Fibroblast of skin of back (primary cell): ENCODE measurements at regions not wholly inside any gene's neighbourhood (a gene's known extent, or its start where the extent isn't known, plus 50 kb on each side); places are given as distances from the start of the nearest gene placed in this dataset.

ENCODE experiments used
- DNase-seq: peaks from one replicate; pipeline ENCODE4 v3.0.0-alpha.2; 2013

DNA sequence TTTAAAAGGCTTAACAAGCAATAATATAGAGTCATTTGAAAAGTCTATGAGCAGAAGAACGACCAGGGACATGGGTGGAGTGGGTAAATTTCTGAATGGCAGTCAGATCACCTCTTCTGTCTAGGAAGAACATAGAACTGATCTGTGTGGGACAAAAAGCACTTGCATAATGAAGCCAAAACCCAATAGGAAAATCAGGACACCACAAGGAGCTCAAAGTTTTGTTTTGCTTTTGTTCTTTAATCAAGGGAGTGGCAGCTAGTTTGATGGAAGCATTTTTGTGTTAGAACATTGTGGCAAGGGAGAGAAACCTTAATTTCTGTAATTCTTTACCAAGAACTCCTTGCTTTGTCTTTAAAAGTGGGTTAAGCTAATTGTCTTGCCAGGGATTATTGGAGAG, 240.2 kb upstream of the TANK start:
- DNase-seq, result no peak

DNA sequence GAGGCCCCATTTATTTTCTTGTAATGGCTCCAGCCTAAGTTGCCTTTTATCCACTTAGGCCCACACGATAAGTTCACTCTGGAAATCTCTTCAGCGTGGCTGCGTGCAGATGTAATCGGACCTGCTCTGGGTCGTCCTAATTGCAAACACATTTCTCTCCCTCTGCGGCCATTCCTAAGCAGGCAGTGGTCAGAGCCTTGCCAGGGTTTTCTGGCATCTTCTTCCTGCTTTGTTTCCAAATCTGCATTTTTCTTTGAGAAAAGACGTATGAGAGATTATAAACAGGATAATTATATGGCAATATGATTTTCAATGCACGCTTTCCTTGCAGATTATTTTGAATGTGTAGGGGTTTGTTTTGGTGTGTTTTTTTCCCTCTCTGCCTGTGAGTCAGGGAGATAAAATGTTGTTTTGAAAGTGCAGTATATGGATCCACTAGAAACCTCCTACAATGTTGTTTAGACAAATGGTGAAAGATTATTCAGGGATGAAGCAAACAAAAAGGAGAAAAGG, 239.4 kb upstream of the TANK start:
- peak; percentile 87 for DNase-seq

- no peak for DNase-seq
These were observed 238.8 kb upstream of the TANK start for GRCh38 chr2:160921386-160921964.

GRCh38 chr2:160924936-160925353, 235.3 kb upstream of the TANK start:
- no peak for DNase-seq

GRCh38 chr2:160925956-160926355, 234.3 kb upstream of the TANK start:
- DNase-seq, result no peak

- DNase-seq, result no peak
These were observed 232.9 kb upstream of the TANK start for GRCh38 chr2:160927324-160927723.

DNA sequence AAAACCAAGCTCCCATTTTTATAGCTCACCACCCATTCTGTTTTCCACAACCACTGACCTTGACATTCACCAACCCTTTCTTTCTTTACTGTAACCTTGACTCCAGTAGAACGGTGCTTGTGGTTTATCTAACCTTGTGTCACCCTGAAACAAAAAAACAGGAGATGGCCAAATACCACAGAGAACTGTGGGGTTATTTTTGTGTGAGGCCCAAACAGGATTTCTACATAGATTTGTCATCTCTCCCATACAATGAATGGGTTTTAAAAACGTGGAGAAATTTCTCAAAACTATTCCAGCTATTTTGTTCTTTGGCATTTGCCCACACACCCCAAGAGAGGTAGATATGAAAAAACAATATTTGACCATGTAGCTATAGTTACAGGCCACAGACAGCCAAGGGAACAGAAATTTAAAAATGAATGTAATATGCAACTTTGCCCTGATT, 231.3 kb upstream of the TANK start:
- peak; percentile 82 for DNase-seq

- DNase-seq, result no peak
These were observed 228.7 kb upstream of the TANK start for GRCh38 chr2:160931531-160931930.

GRCh38 chr2:160932960-160933359, 227.3 kb upstream of the TANK start:
- DNase-seq, result peak; percentile 31

GRCh38 chr2:160934263-160934662, 226.0 kb upstream of the TANK start:
- no peak for DNase-seq

- no peak for DNase-seq
These were observed 225.2 kb upstream of the TANK start for GRCh38 chr2:160934991-160935390.

DNA sequence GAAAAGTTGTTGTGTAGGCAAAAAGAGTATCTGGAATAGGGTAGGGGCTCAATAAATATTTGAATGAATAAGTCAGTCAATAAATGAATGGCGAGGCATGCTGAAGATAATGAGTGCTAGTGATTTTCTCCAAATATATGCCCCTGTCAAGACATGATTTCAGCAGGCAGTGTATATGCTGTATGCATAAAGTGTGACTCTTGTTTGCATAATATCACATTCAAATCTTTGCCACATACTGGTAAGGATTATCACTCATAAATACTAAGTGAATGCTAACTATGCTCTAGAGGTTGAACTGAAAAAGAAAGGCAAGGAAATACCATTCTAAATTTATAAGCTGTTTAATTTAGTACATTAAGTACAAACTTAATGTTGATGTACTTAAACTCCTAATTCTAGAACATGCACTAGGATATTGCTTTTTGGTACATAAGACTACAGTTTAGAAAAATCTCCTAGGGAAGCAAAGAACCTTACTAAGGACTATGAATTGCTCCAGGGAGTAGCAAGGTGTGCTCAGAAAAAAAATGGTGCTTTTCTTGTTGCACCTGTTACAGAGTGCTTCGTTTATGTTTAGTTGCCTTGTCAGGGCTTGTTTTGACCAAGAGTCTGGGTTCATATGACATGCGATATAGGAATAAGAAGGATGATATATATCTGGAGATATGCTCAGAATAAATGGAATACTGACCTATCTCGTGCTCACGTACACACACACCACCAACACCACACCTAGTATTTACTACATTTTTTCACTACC, 224.0 kb upstream of the TANK start:
- no peak for DNase-seq

GRCh38 chr2:160940271-160940670, 220.0 kb upstream of the TANK start:
- DNase-seq, result no peak

- no peak for DNase-seq
These were observed 219.5 kb upstream of the TANK start for GRCh38 chr2:160940699-160941098.

GRCh38 chr2:160941290-160941846, 218.9 kb upstream of the TANK start:
- DNase-seq, result no peak

- DNase-seq, result no peak
These were observed 217.6 kb upstream of the TANK start for GRCh38 chr2:160942476-160943142.

DNA sequence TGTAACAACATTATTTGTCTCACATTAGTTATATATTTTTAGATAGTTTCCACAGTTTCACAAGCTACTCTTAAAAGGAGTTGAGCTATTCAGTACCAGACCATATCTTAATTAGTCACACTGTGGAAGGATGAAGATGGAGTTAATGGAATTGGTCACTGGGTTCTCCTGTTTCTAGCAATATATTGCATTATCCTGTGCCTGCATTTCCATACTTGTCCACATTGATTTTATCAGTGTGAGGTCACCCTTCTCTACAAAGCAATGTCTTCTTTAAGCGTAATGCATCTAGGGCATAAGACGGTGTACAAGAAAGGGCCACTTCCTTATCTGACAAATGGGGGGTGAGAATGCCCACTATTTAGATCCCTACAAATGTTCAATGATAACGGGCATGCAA, 216.8 kb upstream of the TANK start:
- no peak for DNase-seq

- no peak for DNase-seq
These were observed 207.6 kb upstream of the TANK start for GRCh38 chr2:160952464-160953254.

- no peak for DNase-seq
These were observed 204.7 kb upstream of the TANK start for GRCh38 chr2:160955578-160955977.

DNA sequence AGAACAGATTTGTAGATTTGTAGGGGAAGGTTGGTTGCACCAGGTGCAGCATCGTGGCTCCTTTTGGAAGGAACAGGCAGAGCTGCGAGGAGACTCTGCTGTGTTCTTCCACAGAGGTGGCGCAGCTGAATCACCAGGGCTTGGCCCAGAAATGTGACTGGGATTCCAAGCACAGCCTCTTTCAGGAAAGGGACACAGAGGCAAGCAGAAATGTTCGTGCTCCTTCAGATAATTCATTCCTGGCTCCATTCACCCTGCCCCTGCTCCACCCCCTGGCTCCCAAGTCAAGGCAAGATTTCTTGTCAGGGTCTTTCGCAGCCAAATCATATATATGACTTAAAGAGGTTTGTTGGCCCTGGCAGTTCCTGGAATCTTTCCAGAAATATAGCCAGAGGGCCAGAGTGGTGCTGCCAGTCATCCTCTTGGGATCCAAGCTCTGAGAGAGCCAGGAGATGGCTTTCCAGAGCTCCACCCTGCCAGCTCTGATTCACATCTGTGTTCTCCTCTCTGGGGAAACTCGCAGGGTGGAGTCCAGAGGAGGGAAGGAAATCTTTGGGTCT, 203.9 kb upstream of the TANK start:
- peak; percentile 41 for DNase-seq

GRCh38 chr2:160963957-160964356, 196.3 kb upstream of the TANK start:
- DNase-seq, result no peak

- no peak for DNase-seq
These were observed 192.7 kb upstream of the TANK start for GRCh38 chr2:160967523-160967922.
